ENCODE measurements at regions not wholly inside any gene's neighbourhood (a gene's known extent, or its start where the extent isn't known, plus 50 kb on each side); places are given as distances from the start of the nearest gene placed in this dataset.
A peak's percentile ranks its signal among the peaks of the same experiment; 100 is the strongest.

DNA sequence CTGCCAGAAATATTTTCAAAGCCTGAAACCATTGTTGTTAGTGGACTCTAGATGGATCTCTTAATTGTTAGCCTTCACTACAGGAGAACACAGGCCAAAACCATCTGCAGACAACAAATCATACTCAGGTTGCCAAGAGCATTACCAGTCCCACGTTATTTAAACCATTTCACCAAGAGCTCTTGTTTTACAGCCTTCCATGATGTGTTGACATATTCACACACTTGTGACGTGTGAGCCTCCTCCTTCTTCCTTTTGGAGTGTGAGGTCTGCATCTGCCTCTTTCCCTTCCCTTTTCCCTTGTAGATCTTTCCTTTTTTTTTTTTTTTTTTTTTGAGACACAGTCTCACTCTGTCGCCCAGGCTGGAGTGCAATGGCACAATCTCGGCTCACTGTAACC lies 279.0 kb downstream of the AUH start:
- TF ChIP-seq, protein P1, sequence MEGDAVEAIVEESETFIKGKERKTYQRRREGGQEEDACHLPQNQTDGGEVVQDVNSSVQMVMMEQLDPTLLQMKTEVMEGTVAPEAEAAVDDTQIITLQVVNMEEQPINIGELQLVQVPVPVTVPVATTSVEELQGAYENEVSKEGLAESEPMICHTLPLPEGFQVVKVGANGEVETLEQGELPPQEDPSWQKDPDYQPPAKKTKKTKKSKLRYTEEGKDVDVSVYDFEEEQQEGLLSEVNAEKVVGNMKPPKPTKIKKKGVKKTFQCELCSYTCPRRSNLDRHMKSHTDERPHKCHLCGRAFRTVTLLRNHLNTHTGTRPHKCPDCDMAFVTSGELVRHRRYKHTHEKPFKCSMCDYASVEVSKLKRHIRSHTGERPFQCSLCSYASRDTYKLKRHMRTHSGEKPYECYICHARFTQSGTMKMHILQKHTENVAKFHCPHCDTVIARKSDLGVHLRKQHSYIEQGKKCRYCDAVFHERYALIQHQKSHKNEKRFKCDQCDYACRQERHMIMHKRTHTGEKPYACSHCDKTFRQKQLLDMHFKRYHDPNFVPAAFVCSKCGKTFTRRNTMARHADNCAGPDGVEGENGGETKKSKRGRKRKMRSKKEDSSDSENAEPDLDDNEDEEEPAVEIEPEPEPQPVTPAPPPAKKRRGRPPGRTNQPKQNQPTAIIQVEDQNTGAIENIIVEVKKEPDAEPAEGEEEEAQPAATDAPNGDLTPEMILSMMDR (IDR thresholded peaks at IDR 0.05; ENCODE audit: borderline replicate concordance, control extremely low read depth, extremely low read depth, insufficient read depth, missing control alignments), result no peak
- no peak for DNase-seq (ENCODE audit: low spot score)
- in situ Hi-C loops (cut with MboI; ENCODE audit: low sequenced_read_pairs, unreplicated experiment), result no loop called here

DNA sequence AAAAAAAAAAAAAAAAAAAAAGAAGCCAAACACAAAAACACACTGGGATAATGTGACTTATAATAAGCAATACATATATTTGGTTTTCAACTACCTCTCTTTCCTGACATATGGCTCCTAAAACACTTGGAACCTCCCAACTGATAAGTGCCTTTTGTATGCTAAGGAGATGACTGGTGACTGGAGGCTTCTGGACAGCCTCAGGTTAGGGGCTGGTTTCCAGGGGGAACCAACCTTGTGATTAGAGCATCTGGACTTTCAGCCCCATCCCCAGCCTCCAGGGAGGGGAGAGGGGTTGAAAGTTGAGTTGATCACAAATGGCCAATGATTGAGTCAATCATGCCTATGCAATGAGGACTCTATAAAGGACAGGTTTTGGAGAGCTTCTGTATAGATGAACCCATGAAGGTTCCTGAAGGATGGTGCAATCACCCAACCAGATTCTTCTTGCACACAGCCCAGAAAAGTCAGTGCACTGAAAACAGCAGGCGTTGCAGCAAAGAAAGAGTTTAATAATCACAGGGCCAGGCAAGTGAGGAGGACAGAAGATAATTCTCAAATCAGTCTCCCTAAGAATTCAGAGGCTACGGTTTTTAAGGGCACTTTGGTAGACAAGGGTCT lies 276.7 kb downstream of the AUH start:
- in situ Hi-C loops (cut with MboI; ENCODE audit: low sequenced_read_pairs, unreplicated experiment), result no loop called here
- TF ChIP-seq, protein P1 (IDR thresholded peaks at IDR 0.05; ENCODE audit: borderline replicate concordance, control extremely low read depth, extremely low read depth, insufficient read depth, missing control alignments), result no peak
- DNase-seq (ENCODE audit: low spot score), result no peak

DNA sequence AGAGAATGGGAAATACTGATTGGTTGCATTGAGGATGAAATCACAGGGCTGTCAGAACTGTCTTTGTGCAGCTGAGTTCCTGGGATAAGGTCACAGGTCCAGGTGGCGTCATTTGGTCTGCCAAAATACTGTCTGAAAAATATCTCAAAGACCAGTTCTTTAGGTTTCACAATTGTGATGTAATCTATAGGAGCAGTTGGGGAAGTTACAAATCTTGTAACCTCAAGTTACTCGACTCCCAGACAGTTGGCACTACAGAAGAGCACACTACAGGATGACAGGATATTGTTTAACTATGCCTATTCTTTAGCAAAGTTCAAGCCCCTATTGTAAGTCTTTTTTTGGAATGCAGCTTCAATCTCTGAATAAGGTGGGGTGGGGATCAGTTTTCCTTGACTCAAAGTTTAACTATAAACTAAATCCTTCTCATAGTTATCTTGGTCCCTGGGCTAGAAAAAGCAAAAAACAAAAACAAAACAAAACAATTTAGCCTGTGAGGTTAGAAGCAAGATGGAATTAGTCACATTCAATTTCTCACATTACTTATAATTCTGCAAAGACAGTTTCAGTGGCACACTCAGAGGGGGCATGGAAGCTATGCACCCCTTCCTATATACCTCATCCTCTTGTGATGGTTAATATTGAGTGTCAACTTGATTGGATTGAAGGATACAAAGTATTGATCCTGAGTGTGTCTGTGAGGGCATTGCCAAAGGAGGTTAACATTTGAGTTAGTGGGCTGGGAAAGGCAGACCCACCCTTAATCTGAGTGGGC lies 276.0 kb downstream of the AUH start:
- DNase-seq (ENCODE audit: low spot score), result no peak
- in situ Hi-C loops (cut with MboI; ENCODE audit: low sequenced_read_pairs, unreplicated experiment), result no loop called here
- TF ChIP-seq, protein P1 (IDR thresholded peaks at IDR 0.05; ENCODE audit: borderline replicate concordance, control extremely low read depth, extremely low read depth, insufficient read depth, missing control alignments), result no peak

DNA sequence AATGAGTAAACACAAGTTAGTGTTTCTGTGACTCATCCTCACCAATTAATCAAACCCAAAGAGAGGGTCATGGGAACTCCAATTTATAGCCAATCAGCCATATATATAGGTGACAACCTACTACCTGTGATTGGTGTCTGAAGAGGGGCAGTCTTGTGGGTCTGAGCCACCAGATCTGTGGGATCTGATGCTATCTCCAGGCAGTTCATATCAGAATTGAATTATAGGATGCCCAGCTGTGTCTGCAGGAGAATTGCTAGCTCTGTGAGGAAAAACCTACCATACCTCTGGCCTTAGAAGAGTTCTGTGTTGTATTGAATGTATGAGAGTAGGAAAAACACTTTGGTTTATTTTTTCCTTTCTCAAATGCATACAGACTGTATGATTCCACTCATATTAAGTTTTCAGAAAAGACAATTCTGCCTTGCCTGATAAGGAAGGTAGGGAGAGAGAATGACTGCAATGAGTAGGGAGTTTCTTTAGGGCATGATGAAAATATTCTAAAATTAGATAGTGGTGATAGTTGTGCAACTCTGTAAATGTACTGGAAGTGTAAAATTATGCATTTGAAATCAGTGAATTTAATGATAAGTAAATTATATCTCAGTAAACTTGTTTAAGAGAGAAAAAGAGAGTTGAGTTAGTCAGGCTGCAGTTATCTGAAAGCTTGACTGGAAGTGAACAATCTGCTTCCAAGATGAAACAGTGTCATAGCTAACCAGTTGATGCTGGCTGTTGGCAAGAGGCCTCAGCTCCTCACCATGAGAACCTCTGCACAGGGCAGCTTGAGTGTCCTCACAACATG lies 274.9 kb downstream of the AUH start:
- TF ChIP-seq, protein P1 (IDR thresholded peaks at IDR 0.05; ENCODE audit: borderline replicate concordance, control extremely low read depth, extremely low read depth, insufficient read depth, missing control alignments), result no peak
- DNase-seq (ENCODE audit: low spot score), result no peak
- in situ Hi-C loops (cut with MboI; ENCODE audit: low sequenced_read_pairs, unreplicated experiment), result no loop called here

DNA sequence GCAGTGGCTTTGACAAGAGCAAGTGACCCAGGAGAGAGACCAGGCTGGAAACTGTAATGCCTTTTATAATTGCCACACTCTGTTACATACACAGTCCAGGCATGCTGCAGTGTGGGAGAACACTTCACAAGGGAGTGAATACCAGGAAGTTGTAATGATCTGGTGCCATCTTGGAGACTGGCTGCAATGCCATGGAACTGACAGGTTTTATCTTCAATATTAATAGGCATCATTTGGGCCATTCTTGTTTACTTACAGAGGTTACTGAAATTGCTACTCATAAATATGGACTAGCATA lies 274.3 kb downstream of the AUH start:
- TF ChIP-seq, protein P1 (IDR thresholded peaks at IDR 0.05; ENCODE audit: borderline replicate concordance, control extremely low read depth, extremely low read depth, insufficient read depth, missing control alignments), result no peak
- DNase-seq (ENCODE audit: low spot score), result no peak
- in situ Hi-C loops (cut with MboI; ENCODE audit: low sequenced_read_pairs, unreplicated experiment), result no loop called here

- peak; percentile 49 for DNase-seq (ENCODE audit: low spot score)
- in situ Hi-C loops (cut with MboI; ENCODE audit: low sequenced_read_pairs, unreplicated experiment), result no loop called here
- TF ChIP-seq, protein P1 (IDR thresholded peaks at IDR 0.05; ENCODE audit: borderline replicate concordance, control extremely low read depth, extremely low read depth, insufficient read depth, missing control alignments), result peak; percentile 38
Observed at GRCh38 chr9:91089405-91090129, 272.2 kb downstream of the AUH start.
